Mesenchymal stem cell (in vitro differentiated cells and primary cell): ENCODE measurements at regions not wholly inside any gene's neighbourhood (a gene's known extent, or its start where the extent isn't known, plus 50 kb on each side); places are given as distances from the start of the nearest gene placed in this dataset.

Source experiments
- DNase-seq: peaks from one replicate; pipeline ENCODE4 v3.0.0-alpha.2; 2013
- H2AFZ ChIP-seq: one replicate; pipeline ENCODE4 v1.6.1; 2013; ENCODE audit warnings: low read depth, mild to moderate bottlenecking, control low read depth, inconsistent platforms, low read length, moderate library complexity
- H2AK5ac ChIP-seq: 2 replicates; pipeline ENCODE4 v1.6.1; 2013; ENCODE audit warnings: low read length, moderate library complexity, mild to moderate bottlenecking, inconsistent platforms; ENCODE audit not compliant: severe bottlenecking
- H2BK120ac ChIP-seq: one replicate; pipeline ENCODE4 v1.6.1; 2013; ENCODE audit warnings: low read depth, mild to moderate bottlenecking, inconsistent platforms, low read length, moderate library complexity
- H2BK12ac ChIP-seq, 2 experiments: one replicate each; pipeline ENCODE4 v1.6.1; 2013; ENCODE audit warnings: inconsistent platforms in 2 of 2, low read length in 2 of 2, mild to moderate bottlenecking in 2 of 2, moderate library complexity in 2 of 2, control low read depth in 1 of 2
- H2BK15ac ChIP-seq: one replicate; pipeline ENCODE4 v1.6.1; 2013; ENCODE audit warnings: mild to moderate bottlenecking, low read depth, inconsistent platforms; ENCODE audit not compliant: poor library complexity, severe bottlenecking
- H2BK5ac ChIP-seq: 2 replicates; pipeline ENCODE4 v1.6.1; 2013; ENCODE audit warnings: low read depth, mild to moderate bottlenecking, low read length, control low read depth, inconsistent platforms; ENCODE audit not compliant: poor library complexity, severe bottlenecking
- H3K14ac ChIP-seq, 2 experiments: one replicate each; pipeline ENCODE4 v1.6.1; 2013; ENCODE audit warnings: inconsistent platforms in 2 of 2, low read length in 2 of 2, control low read depth in 1 of 2, mild to moderate bottlenecking in 1 of 2, moderate library complexity in 1 of 2
- H3K18ac ChIP-seq, 2 experiments: one replicate each; pipeline ENCODE4 v1.6.1; 2013; ENCODE audit warnings: inconsistent platforms in 2 of 2, low read length in 2 of 2, control low read depth in 1 of 2, low read depth in 1 of 2, mild to moderate bottlenecking in 1 of 2
- H3K23ac ChIP-seq, 2 experiments: one replicate each; pipeline ENCODE4 v1.6.1; 2013; ENCODE audit warnings: inconsistent platforms in 2 of 2, low read length in 2 of 2, mild to moderate bottlenecking in 2 of 2, moderate library complexity in 2 of 2, control low read depth in 1 of 2
- H3K27ac ChIP-seq: 2 replicates; pipeline ENCODE4 v1.5.1; 2013; ENCODE audit warnings: mild to moderate bottlenecking, moderate library complexity, low read length, control low read depth, inconsistent platforms; ENCODE audit not compliant: poor library complexity, severe bottlenecking
- H3K27me3 ChIP-seq, 2 experiments: 2 replicates each; pipeline versions ENCODE4 v1.6.1 to v1.7.0; 2013; ENCODE audit warnings: low read length in 2 of 2, mild to moderate bottlenecking in 2 of 2, moderate library complexity in 2 of 2, control low read depth in 1 of 2, inconsistent platforms in 1 of 2; ENCODE audit not compliant: control insufficient read depth in 1 of 2, insufficient read depth in 1 of 2
- H3K36me3 ChIP-seq, 2 experiments: 2 replicates each; pipeline versions ENCODE4 v1.6.1 to v1.7.0; 2013; ENCODE audit warnings: low read length in 2 of 2, control low read depth in 1 of 2, inconsistent platforms in 1 of 2, low read depth in 1 of 2, mild to moderate bottlenecking in 1 of 2; ENCODE audit not compliant: insufficient read depth in 2 of 2, control insufficient read depth in 1 of 2
- H3K4ac ChIP-seq, 2 experiments: one replicate each; pipeline ENCODE4 v1.6.1; 2013; ENCODE audit warnings: inconsistent platforms in 2 of 2, low read length in 2 of 2, mild to moderate bottlenecking in 2 of 2, moderate library complexity in 2 of 2, control low read depth in 1 of 2, low read depth in 1 of 2
- H3K4me1 ChIP-seq: 2 replicates; pipeline ENCODE4 v1.6.1; 2013; ENCODE audit warnings: low read depth, low read length, control low read depth; ENCODE audit not compliant: control insufficient read depth, insufficient read depth
- H3K4me2 ChIP-seq: 2 replicates; pipeline ENCODE4 v1.6.1; 2013; ENCODE audit warnings: low read length, mild to moderate bottlenecking, inconsistent platforms; ENCODE audit not compliant: poor library complexity, severe bottlenecking
- H3K4me3 ChIP-seq, 2 experiments: 2 replicates each; pipeline versions ENCODE4 v1.5.1 to v1.7.0; 2013; ENCODE audit warnings: low read length in 2 of 2, mild to moderate bottlenecking in 2 of 2, control low read depth in 1 of 2, low read depth in 1 of 2; ENCODE audit not compliant: insufficient read depth in 1 of 2
- H3K79me1 ChIP-seq: replicated peaks from 2 replicates; pipeline ENCODE4 v1.6.1; 2013; ENCODE audit warnings: mild to moderate bottlenecking, control low read depth, low read length, inconsistent platforms; ENCODE audit not compliant: poor library complexity, severe bottlenecking
- H3K9ac ChIP-seq: 2 replicates; pipeline ENCODE4 v1.7.0; 2013; ENCODE audit warnings: mild to moderate bottlenecking, low read length, moderate library complexity
- H3K9me3 ChIP-seq: 2 replicates; pipeline ENCODE4 v1.7.0; 2013; ENCODE audit warnings: mild to moderate bottlenecking, low read length; ENCODE audit not compliant: control insufficient read depth
- H4K8ac ChIP-seq: one replicate; pipeline ENCODE4 v1.6.1; 2013; ENCODE audit warnings: inconsistent platforms, mild to moderate bottlenecking, low read length, moderate library complexity
- H4K91ac ChIP-seq: one replicate; pipeline ENCODE4 v1.6.1; 2013; ENCODE audit warnings: mild to moderate bottlenecking, low read length, inconsistent platforms
- WGBS: methylation state at CpG from one replicate; pipeline ENCODE4 v1.1.7; 2013; ENCODE audit warnings: mixed read lengths; 5-methylcytosine and 5-hydroxymethylcytosine counted together

DNA sequence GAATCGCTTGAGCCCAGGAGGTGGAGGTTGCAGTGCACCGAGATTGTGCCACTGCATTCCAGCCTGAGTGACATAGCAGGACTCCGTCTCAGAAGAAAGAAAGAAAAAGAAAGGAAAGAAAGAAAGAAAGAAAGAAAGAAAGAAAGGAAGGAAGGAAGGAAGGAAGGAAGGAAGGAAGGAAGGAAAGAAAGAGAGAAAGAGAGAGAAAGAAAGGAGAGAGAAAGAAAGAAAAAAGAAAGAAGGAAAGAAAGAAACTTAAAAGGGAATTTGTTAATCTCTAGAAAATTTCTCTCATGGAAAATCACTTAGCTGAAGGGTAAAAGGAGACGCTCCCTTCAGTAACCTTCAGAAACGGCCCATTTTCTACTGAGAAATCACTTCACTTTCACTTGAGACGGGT is 279.5 kb upstream of the KLF6 start:
- Histone ChIP-seq H4K91ac (no peak overlapping the region), H3K18ac (no peak overlapping the region), H3K9ac (no peak overlapping the region), H3K4ac (no peak overlapping the region), H4K8ac (no peak overlapping the region), H2BK5ac (no peak overlapping the region), H3K79me1 (no peaks in the 10 kb centered on the region), H3K27ac (no peak overlapping the region), H2BK12ac (no peak overlapping the region), H2AFZ (no peak overlapping the region), H2BK15ac (no peak overlapping the region), H2BK120ac (no peak overlapping the region), H3K23ac (no peak overlapping the region), H2AK5ac (no peak overlapping the region), H3K36me3 (no peaks in the 10 kb centered on the region), H3K4me2 (no peak overlapping the region), H3K4me3 (no peak overlapping the region), H3K14ac (no peak overlapping the region), H3K4me1 (peaks cover 3% of the 10 kb centered on the region), H3K27me3 (no peaks in the 10 kb centered on the region), H3K9me3 (no peaks in the 10 kb centered on the region)
- WGBS, result 95% methylated on average over 6 of the region's 6 CpGs
- no peak for DNase-seq

DNA sequence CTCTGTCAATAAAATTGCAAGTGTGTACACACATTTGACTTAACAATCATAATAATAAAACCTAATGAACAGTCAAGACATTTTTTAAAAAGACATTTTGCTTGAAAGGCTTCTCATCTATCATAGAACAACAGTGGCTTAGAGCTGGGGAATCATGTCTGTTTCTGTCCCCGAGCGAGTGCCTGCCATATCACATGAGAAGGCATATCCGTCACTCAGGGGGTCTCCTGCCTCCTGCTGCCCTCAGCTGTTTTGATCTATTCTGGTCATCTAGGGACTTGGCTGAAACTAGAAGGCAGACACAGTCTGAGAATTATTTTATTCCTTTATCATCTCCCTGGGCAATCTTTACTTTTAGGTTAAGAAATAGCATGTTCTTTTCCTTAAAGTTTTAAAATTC is 278.7 kb upstream of the KLF6 start:
- Histone ChIP-seq H2BK12ac (peak overlapping the region in 1 of 2 experiments; percentile 79), H2BK120ac (no peak overlapping the region), H3K4me1 (no peaks in the 10 kb centered on the region), H3K23ac (no peak overlapping the region), H3K18ac (no peak overlapping the region), H3K4me2 (no peak overlapping the region), H4K8ac (peak overlapping the region; percentile 35), H3K14ac (no peak overlapping the region), H2BK5ac (no peak overlapping the region), H3K9me3 (no peaks in the 10 kb centered on the region), H2AK5ac (no peak overlapping the region), H3K27ac (no peak overlapping the region), H3K9ac (no peak overlapping the region), H3K4ac (no peak overlapping the region), H2AFZ (no peak overlapping the region), H3K36me3 (no peaks in the 10 kb centered on the region), H3K27me3 (no peaks in the 10 kb centered on the region), H2BK15ac (peak overlapping the region; percentile 56), H3K79me1 (no peaks in the 10 kb centered on the region), H3K4me3 (no peak overlapping the region), H4K91ac (no peak overlapping the region)
- whole genome bisulfite sequencing, result 90% methylated on average over 3 of the region's 3 CpGs
- no peak for DNase-seq

DNA sequence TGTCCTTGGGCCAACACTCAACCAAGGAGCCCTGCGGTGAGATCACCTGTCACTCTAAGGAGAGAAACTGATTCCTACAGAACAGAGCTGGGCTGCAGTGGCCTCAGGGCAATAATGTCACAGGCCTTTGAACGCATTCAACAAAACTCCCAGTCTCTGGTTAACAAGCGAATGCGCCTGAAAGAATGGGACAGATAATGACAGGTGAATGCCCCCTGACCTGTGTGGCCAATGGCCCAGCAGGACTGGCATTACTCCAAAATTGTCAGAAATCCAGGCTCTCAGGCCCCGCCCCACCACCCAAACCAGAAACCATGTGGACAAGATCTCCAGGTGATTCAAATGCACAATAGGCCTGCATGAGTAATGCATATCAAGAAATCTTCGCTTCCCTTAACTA is 277.7 kb upstream of the KLF6 start:
- Histone ChIP-seq H3K79me1 (no peaks in the 10 kb centered on the region), H2BK12ac (no peak overlapping the region), H3K27me3 (no peaks in the 10 kb centered on the region), H3K4ac (no peak overlapping the region), H2AFZ (no peak overlapping the region), H3K23ac (no peak overlapping the region), H2BK120ac (no peak overlapping the region), H3K27ac (no peak overlapping the region), H3K4me1 (no peaks in the 10 kb centered on the region), H3K9me3 (no peaks in the 10 kb centered on the region), H3K4me2 (no peak overlapping the region), H2AK5ac (no peak overlapping the region), H4K91ac (no peak overlapping the region), H2BK15ac (no peak overlapping the region), H3K14ac (no peak overlapping the region), H3K4me3 (no peak overlapping the region), H4K8ac (no peak overlapping the region), H2BK5ac (no peak overlapping the region), H3K9ac (no peak overlapping the region), H3K18ac (no peak overlapping the region), H3K36me3 (no peaks in the 10 kb centered on the region)
- DNase-seq, result no peak
- 93% methylated on average over 6 of the region's 6 CpGs for WGBS

DNA sequence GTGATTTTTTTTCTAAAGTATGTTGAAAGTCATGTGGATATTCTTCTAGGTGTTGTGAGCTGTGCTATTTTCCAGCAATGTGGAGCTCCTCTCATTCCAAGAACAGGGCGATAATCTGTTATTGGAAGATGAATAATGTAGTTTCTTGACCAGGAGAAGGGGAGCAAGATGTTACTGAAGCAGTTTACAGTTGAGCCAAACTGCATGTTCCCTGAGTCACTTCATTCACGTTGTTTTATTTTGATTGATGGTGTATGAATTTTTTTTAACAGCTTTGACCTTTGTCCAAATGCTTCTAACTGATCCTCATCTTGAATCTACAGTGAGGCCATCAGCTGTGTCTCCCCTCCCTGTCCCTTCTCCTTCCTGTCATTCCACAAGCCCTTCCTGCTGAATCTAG is 277.1 kb upstream of the KLF6 start:
- no peak overlapping the region for H4K8ac ChIP-seq
- peak overlapping the region; percentile 22 for H2BK120ac ChIP-seq
- H2BK12ac ChIP-seq, result no peak overlapping the region
- H3K79me1 ChIP-seq, result no peaks in the 10 kb centered on the region
- no peak overlapping the region for H3K27ac ChIP-seq
- DNase-seq, result no peak
- H3K14ac ChIP-seq, result no peak overlapping the region
- no peak overlapping the region for H3K4ac ChIP-seq
- H3K9me3 ChIP-seq, result no peaks in the 10 kb centered on the region
- H3K4me3 ChIP-seq, result no peak overlapping the region
- H3K18ac ChIP-seq, result no peak overlapping the region
- no peak overlapping the region for H3K4me2 ChIP-seq
- no peaks in the 10 kb centered on the region for H3K27me3 ChIP-seq
- H4K91ac ChIP-seq, result no peak overlapping the region
- H3K9ac ChIP-seq, result peak overlapping the region; percentile 6
- H2BK15ac ChIP-seq, result no peak overlapping the region
- WGBS, result 90% methylated on average over 1 of the region's 2 CpGs
- H2BK5ac ChIP-seq, result no peak overlapping the region
- H3K23ac ChIP-seq, result no peak overlapping the region
- H3K4me1 ChIP-seq, result no peaks in the 10 kb centered on the region
- H3K36me3 ChIP-seq, result no peaks in the 10 kb centered on the region
- H2AFZ ChIP-seq, result no peak overlapping the region
- H2AK5ac ChIP-seq, result no peak overlapping the region
